Thyroid gland (tissue), 4 donors: ENCODE measurements at regions not wholly inside any gene's neighbourhood (a gene's known extent, or its start where the extent isn't known, plus 50 kb on each side); places are given as distances from the start of the nearest gene placed in this dataset.

Experiments used
- DNase-seq, 2 donors: peaks; one replicate each; pipeline ENCODE4 v3.0.0-alpha.2; 2019
- H3K27ac ChIP-seq, 3 donors: fragments of 200-600 bp; sonication (generic); 1 replicate in 2 of 3; 2 replicates in 1 of 3; pipeline ENCODE4 v1.5.1; 2016 to 2019; ENCODE audit warnings: mild to moderate bottlenecking in 1 of 3, moderate library complexity in 1 of 3
- H3K27me3 ChIP-seq: fragments of 200-600 bp; sonication (generic); one replicate; pipeline ENCODE4 v1.5.1; 2019
- H3K36me3 ChIP-seq, 2 donors: fragments of 200-600 bp; sonication (generic); one replicate each; pipeline ENCODE4 v1.5.1; 2016 to 2019
- H3K4me1 ChIP-seq, 2 donors: fragments of 200-600 bp; sonication (generic); one replicate each; pipeline ENCODE4 v1.5.1; 2017 to 2019
- H3K4me3 ChIP-seq, 3 donors: fragments of 200-600 bp; sonication (generic); replicated peaks in 1 of 3; 1 replicate in 2 of 3; 2 replicates in 1 of 3; pipeline ENCODE4 v1.5.1; 2016; ENCODE audit warnings: mild to moderate bottlenecking in 1 of 3
- H3K9me3 ChIP-seq: fragments of 200-600 bp; sonication (generic); one replicate; pipeline ENCODE4 v1.5.1; 2017
- POLR2A ChIP-seq, 2 donors: fragments of 450-650 bp; IDR thresholded peaks; one replicate each; pipeline ENCODE4 v1.6.1; 2017; ENCODE audit warnings: antibody characterized with exemption in 2 of 2, mild to moderate bottlenecking in 2 of 2, moderate library complexity in 1 of 2
- WGBS, 2 donors: methylation state at CpG; one replicate each; pipeline ENCODE4 v1.1.5; 2017; 5-methylcytosine and 5-hydroxymethylcytosine counted together
- intact Hi-C: fragments of 100-400 bp; cut with DNase I; formaldehyde crosslinking; loops from one replicate; pipeline ENCODE4 v1.15.1; 2023
- TF ChIP-seq, protein P1 (sequence below), 6 experiments: fragments of 200-600 bp in 3 of 6; fragments of 450-650 bp in 3 of 6; sonication (generic) in 3 of 6; IDR thresholded peaks; one replicate each; pipeline ENCODE4 v1.5.1; 2016 to 2019; ENCODE audit warnings: antibody characterized with exemption in 6 of 6, mild to moderate bottlenecking in 2 of 6, inconsistent platforms in 1 of 6, moderate library complexity in 1 of 6

DNA sequence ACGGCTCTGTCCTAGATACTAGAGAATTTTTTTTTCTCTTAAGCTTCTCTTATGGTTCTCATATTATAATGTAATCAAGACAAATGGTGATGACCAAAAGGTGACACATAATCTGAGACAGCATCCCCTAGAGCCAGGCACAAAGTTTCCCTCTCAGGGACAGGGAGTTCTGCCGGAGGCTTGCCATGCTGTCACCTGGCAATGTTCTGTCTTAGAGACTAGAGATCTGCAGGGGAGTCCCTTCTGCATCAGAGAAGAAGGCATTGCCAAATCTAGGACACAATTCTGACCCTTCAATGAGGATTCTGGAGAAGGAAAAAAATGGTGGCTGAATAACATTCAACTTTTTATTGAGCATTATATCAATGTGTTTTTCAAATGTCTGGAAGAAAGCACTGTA is 261.2 kb upstream of the TRPC7 start:
- Histone ChIP-seq H3K27me3 (no peaks in the 10 kb centered on the region), H3K9me3 (no peaks in the 10 kb centered on the region), H3K4me3 (no peak overlapping the region), H3K36me3 (no peaks in the 10 kb centered on the region), H3K27ac (no peak overlapping the region), H3K4me1 (peaks cover 23 to 26% of the 10 kb centered on the region in 2 donors)
- 85 to 91% methylated on average over 2 of the region's 2 CpGs for WGBS, 2 donors
- no peak for TF ChIP-seq POLR2A (IDR thresholded peaks at IDR 0.05)
- TF ChIP-seq, protein P1, sequence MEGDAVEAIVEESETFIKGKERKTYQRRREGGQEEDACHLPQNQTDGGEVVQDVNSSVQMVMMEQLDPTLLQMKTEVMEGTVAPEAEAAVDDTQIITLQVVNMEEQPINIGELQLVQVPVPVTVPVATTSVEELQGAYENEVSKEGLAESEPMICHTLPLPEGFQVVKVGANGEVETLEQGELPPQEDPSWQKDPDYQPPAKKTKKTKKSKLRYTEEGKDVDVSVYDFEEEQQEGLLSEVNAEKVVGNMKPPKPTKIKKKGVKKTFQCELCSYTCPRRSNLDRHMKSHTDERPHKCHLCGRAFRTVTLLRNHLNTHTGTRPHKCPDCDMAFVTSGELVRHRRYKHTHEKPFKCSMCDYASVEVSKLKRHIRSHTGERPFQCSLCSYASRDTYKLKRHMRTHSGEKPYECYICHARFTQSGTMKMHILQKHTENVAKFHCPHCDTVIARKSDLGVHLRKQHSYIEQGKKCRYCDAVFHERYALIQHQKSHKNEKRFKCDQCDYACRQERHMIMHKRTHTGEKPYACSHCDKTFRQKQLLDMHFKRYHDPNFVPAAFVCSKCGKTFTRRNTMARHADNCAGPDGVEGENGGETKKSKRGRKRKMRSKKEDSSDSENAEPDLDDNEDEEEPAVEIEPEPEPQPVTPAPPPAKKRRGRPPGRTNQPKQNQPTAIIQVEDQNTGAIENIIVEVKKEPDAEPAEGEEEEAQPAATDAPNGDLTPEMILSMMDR (IDR thresholded peaks at IDR 0.05): no peak
- intact Hi-C loops: no loop called here
- no peak for DNase-seq

GRCh38 chr5:136622747-136623146 is 257.4 kb upstream of the TRPC7 start:
- H3K36me3 ChIP-seq: no peaks in the 10 kb centered on the region
- no peaks in the 10 kb centered on the region for H3K27me3 ChIP-seq
- no peaks in the 10 kb centered on the region for H3K9me3 ChIP-seq
- H3K4me3 ChIP-seq: no peak overlapping the region
- H3K27ac ChIP-seq: no peak overlapping the region
- DNase-seq: no peak
- TF ChIP-seq, protein P1 (IDR thresholded peaks at IDR 0.05): no peak
- no peak for TF ChIP-seq POLR2A (IDR thresholded peaks at IDR 0.05)
- H3K4me1 ChIP-seq: no peaks in the 10 kb centered on the region
- intact Hi-C loops: no loop called here

- H3K9me3 ChIP-seq: no peaks in the 10 kb centered on the region
Measured at GRCh38 chr5:136621743-136622142, 256.4 kb upstream of the TRPC7 start.

GRCh38 chr5:136620621-136621020 is 255.3 kb upstream of the TRPC7 start:
- Histone ChIP-seq H3K27ac (no peak overlapping the region), H3K36me3 (no peaks in the 10 kb centered on the region), H3K9me3 (no peaks in the 10 kb centered on the region), H3K4me1 (no peaks in the 10 kb centered on the region), H3K4me3 (no peak overlapping the region), H3K27me3 (no peaks in the 10 kb centered on the region)
- whole genome bisulfite sequencing, 2 donors: 95 to 97% methylated on average over 1 of the region's 1 CpG
- no peak for DNase-seq
- intact Hi-C loops: no loop called here
- TF ChIP-seq, protein P1 (IDR thresholded peaks at IDR 0.05): no peak
- no peak for TF ChIP-seq POLR2A (IDR thresholded peaks at IDR 0.05)

More at GRCh38 chr5:136621743-136622142, 256.4 kb upstream of the TRPC7 start:
- 69 to 74% methylated on average over 3 of the region's 3 CpGs for WGBS, 2 donors
- TF ChIP-seq, protein P1 (IDR thresholded peaks at IDR 0.05): no peak
- TF ChIP-seq POLR2A (IDR thresholded peaks at IDR 0.05): no peak
- Histone ChIP-seq H3K27ac (no peak overlapping the region), H3K4me3 (no peak overlapping the region), H3K4me1 (no peaks in the 10 kb centered on the region), H3K27me3 (no peaks in the 10 kb centered on the region), H3K36me3 (no peaks in the 10 kb centered on the region)
- no peak for DNase-seq
- intact Hi-C loops: no loop called here

DNA sequence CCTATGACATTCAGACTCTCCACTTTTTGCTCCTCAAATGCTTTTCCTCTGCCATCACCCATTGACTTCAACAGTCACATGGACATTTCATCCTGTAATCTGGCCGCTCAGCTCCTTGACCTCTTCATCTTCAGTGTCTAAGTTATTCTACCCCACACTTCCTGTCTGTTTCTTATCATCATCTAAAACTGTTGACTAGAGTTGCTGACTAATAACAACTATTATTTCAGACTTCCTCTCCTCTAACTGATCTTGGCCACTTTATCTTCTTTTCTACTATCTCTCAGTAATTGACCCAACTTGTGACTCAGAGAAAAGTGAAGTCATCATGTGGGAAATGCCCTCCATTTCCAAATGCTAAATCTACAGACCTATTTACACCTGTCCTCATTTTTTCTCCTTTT is 254.7 kb upstream of the TRPC7 start:
- 42 to 65% methylated on average over 1 of the region's 1 CpG for WGBS, 2 donors
- no peaks in the 10 kb centered on the region for H3K27me3 ChIP-seq
- no peak for TF ChIP-seq POLR2A (IDR thresholded peaks at IDR 0.05)
- TF ChIP-seq, protein P1 (IDR thresholded peaks at IDR 0.05): no peak

More for the DNA sequence above, 254.7 kb upstream of the TRPC7 start:
- H3K36me3 ChIP-seq: no peaks in the 10 kb centered on the region
- no peak for DNase-seq
- no peaks in the 10 kb centered on the region for H3K9me3 ChIP-seq
- no peaks in the 10 kb centered on the region for H3K4me1 ChIP-seq
- no peak overlapping the region for H3K4me3 ChIP-seq
- no peak overlapping the region for H3K27ac ChIP-seq
- intact Hi-C loops: no loop called here
